Right atrium auricular region (tissue), 2 donors: ENCODE measurements at regions not wholly inside any gene's neighbourhood (a gene's known extent, or its start where the extent isn't known, plus 50 kb on each side); places are given as distances from the start of the nearest gene placed in this dataset.

Experiments used
- DNase-seq: peaks from one replicate; pipeline ENCODE4 v3.0.0-alpha.2; 2019; ENCODE audit warnings: low spot score
- H3K27ac ChIP-seq, 2 donors: fragments of 200-600 bp; sonication (generic); 1 replicate in 1 of 2; 2 replicates in 1 of 2; pipeline ENCODE4 v1.5.1; 2016 to 2019
- H3K27me3 ChIP-seq, 2 donors: fragments of 200-600 bp; sonication (generic); one replicate each; pipeline versions ENCODE4 v1.5.1 to v1.6.0; 2017 to 2019
- H3K36me3 ChIP-seq: fragments of 200-600 bp; sonication (generic); one replicate; pipeline ENCODE4 v1.5.1; 2016
- H3K4me1 ChIP-seq, 2 donors: fragments of 200-600 bp; sonication (generic); one replicate each; pipeline versions ENCODE4 v1.5.1 to v1.6.0; 2017 to 2019
- H3K4me3 ChIP-seq, 2 donors: fragments of 200-600 bp; sonication (generic); 1 replicate in 1 of 2; 2 replicates in 1 of 2; pipeline ENCODE4 v1.5.1; 2017 to 2019; ENCODE audit warnings: mild to moderate bottlenecking in 1 of 2, moderate library complexity in 1 of 2
- H3K9me3 ChIP-seq, 2 donors: fragments of 200-600 bp; sonication (generic); one replicate each; pipeline ENCODE4 v1.5.1; 2019
- TF ChIP-seq, protein P1 (sequence below), 2 donors: fragments of 200-600 bp; sonication (generic); IDR thresholded peaks; one replicate each; pipeline ENCODE4 v1.5.1; 2019; ENCODE audit warnings: antibody characterized with exemption in 2 of 2

DNA sequence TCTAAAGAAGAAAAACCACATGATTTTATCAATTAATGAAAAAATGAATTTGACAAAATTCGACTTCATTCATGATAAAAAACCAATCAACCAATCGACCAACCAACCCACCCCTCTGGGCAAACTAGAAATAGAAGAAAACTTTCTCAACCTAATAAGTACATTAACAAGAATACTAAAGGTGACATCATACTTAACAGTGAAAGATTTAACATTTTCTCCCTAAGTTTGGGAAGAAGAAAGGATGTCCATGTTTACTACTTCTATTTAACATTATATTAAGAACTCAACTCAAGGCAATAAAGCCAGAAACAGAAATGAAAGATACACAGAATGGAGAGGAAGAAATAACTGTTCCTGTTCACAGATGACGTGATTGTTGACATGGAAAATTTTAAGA, 476.1 kb upstream of the MEF2C start:
- Histone ChIP-seq H3K27me3 (no peaks in the 10 kb centered on the region), H3K4me1 (no peaks in the 10 kb centered on the region), H3K9me3 (no peaks in the 10 kb centered on the region), H3K27ac (no peak overlapping the region), H3K4me3 (no peak overlapping the region), H3K36me3 (no peaks in the 10 kb centered on the region)
- TF ChIP-seq, protein P1, sequence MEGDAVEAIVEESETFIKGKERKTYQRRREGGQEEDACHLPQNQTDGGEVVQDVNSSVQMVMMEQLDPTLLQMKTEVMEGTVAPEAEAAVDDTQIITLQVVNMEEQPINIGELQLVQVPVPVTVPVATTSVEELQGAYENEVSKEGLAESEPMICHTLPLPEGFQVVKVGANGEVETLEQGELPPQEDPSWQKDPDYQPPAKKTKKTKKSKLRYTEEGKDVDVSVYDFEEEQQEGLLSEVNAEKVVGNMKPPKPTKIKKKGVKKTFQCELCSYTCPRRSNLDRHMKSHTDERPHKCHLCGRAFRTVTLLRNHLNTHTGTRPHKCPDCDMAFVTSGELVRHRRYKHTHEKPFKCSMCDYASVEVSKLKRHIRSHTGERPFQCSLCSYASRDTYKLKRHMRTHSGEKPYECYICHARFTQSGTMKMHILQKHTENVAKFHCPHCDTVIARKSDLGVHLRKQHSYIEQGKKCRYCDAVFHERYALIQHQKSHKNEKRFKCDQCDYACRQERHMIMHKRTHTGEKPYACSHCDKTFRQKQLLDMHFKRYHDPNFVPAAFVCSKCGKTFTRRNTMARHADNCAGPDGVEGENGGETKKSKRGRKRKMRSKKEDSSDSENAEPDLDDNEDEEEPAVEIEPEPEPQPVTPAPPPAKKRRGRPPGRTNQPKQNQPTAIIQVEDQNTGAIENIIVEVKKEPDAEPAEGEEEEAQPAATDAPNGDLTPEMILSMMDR (IDR thresholded peaks at IDR 0.05) = no peak
- no peak for DNase-seq

DNA sequence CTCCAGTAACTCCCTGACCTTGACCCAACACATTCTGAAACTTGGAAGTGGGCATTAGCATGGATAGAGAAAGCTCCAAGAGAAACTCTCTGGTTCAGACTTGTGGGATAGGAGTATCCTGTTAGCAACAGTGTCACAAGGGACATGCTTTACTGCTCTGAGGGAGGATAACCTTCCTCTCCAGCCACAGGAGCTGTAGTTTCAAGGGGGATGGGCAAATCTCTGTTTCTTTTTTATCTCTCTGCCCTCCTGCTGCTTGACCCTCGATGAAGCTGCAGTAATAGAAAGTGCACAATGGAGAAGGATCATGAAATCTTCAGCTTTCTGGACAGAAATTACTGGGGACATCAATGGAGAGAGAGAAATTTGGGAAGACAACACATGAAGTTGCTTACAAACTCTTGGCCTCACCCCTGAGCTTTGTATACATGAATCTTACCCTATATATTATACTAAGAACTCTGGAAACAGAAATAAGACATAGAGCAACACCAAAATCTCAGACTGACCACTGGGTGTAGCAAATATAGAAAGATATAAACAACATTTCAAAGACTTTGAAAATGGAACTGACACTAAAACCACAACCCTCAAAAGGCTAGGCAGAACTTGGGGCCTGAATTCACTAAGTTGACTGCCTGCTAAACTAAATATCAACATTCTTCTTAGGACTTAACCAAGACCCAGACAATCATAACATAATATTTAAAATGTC, 471.0 kb upstream of the MEF2C start:
- no peaks in the 10 kb centered on the region for H3K4me1 ChIP-seq
- DNase-seq = no peak
- TF ChIP-seq, protein P1 (IDR thresholded peaks at IDR 0.05) = no peak

DNA sequence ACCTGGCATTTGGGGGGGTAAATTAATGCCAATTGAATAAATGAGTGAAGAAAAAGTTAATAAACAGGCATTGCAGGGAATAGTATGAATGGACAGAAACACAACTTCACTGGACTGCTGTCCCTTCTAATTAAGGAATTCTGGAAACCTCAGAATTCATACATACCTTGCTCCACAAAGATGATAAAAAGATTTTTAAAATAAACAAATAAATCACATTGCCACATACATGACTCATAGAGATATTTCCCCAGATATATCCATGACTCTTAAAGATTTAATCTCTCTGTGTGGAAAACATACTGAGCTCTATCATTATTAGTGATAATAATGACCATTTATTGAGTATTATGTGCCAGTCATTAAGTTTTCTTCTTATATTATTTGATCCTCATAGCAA, 469.0 kb upstream of the MEF2C start:
- Histone ChIP-seq H3K27me3 (no peaks in the 10 kb centered on the region), H3K9me3 (no peaks in the 10 kb centered on the region), H3K27ac (no peak overlapping the region), H3K4me3 (no peak overlapping the region), H3K4me1 (no peaks in the 10 kb centered on the region), H3K36me3 (no peaks in the 10 kb centered on the region)
- no peak for DNase-seq
- TF ChIP-seq, protein P1 (IDR thresholded peaks at IDR 0.05) = no peak

More for the DNA sequence above, 471.0 kb upstream of the MEF2C start:
- Histone ChIP-seq H3K27ac (no peak overlapping the region), H3K27me3 (no peaks in the 10 kb centered on the region), H3K9me3 (no peaks in the 10 kb centered on the region), H3K36me3 (no peaks in the 10 kb centered on the region), H3K4me3 (no peak overlapping the region)

DNA sequence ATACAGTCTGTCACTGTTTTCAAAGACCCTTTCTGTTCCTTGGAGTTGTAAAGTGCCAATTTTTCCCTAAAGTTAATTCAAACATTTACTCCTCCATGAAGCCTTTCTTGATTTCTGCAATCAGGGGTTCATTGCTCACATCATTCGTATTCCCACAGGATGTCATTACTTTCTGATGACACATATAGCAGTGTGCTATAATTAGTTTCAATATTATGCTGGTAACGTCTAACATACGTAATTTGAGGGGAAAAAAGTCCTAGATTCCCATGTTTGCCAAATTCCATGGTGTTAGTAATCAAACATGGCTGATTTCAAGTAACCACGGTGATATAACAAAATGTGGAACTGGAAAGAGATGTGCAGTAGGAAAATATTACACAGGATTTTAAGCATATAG, 468.2 kb upstream of the MEF2C start:
- no peak overlapping the region for H3K4me3 ChIP-seq
- no peaks in the 10 kb centered on the region for H3K9me3 ChIP-seq
- H3K27me3 ChIP-seq = no peaks in the 10 kb centered on the region
- no peak for DNase-seq
- no peaks in the 10 kb centered on the region for H3K36me3 ChIP-seq
- no peak overlapping the region for H3K27ac ChIP-seq
- TF ChIP-seq, protein P1 (IDR thresholded peaks at IDR 0.05) = no peak
- H3K4me1 ChIP-seq = no peaks in the 10 kb centered on the region

DNA sequence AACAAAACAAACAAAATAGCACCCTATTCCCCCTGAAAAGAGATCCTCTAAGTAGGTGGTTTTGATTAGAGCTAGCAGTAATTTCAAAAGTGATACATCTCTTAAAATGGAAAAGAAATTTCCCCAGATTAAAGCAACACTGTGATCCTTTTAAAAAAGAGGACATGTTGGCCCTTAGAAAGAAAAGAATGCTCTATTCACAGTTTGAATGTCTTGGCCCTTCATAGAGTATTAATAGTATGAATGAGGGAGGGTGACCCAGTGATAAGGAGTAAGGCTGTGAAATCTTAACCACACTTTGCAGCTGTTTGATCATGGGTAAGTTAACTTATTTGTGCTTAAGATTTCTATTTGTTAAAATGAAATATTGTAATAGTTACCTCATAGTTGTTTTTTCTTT, 467.7 kb upstream of the MEF2C start:
- no peaks in the 10 kb centered on the region for H3K36me3 ChIP-seq
- no peak overlapping the region for H3K27ac ChIP-seq
- no peak overlapping the region for H3K4me3 ChIP-seq
- no peak for DNase-seq
- TF ChIP-seq, protein P1 (IDR thresholded peaks at IDR 0.05) = no peak
- no peaks in the 10 kb centered on the region for H3K27me3 ChIP-seq
- H3K4me1 ChIP-seq = no peaks in the 10 kb centered on the region
- H3K9me3 ChIP-seq = no peaks in the 10 kb centered on the region
